Adipocyte (in vitro differentiated cells): ENCODE measurements at regions not wholly inside any gene's neighbourhood (a gene's known extent, or its start where the extent isn't known, plus 50 kb on each side); places are given as distances from the start of the nearest gene placed in this dataset.

Source experiments
- DNase-seq: peaks from one replicate; pipeline ENCODE4 v3.0.0-alpha.2; 2015; ENCODE audit warnings: low read depth
- H3K27me3 ChIP-seq: replicated peaks from 2 replicates; pipeline ENCODE4 v1.7.0; 2013; ENCODE audit warnings: mild to moderate bottlenecking, low read length, moderate library complexity; ENCODE audit not compliant: control insufficient read depth, insufficient read depth
- H3K36me3 ChIP-seq: 2 replicates; pipeline ENCODE4 v1.7.0; 2013; ENCODE audit warnings: low read length, mild to moderate bottlenecking, moderate library complexity; ENCODE audit not compliant: control insufficient read depth, insufficient read depth, severe bottlenecking
- H3K4me1 ChIP-seq: 2 replicates; pipeline ENCODE4 v1.7.0; 2013; ENCODE audit warnings: mild to moderate bottlenecking, low read length, moderate library complexity; ENCODE audit not compliant: control insufficient read depth, insufficient read depth
- H3K4me3 ChIP-seq: 2 replicates; pipeline ENCODE4 v1.7.0; 2013; ENCODE audit warnings: mild to moderate bottlenecking, low read length, moderate library complexity
- H3K9ac ChIP-seq: 2 replicates; pipeline ENCODE4 v1.7.0; 2013; ENCODE audit warnings: mild to moderate bottlenecking, low read length, moderate library complexity
- H3K9me3 ChIP-seq: 2 replicates; pipeline ENCODE4 v1.7.0; 2013; ENCODE audit warnings: mild to moderate bottlenecking, low read length, moderate library complexity; ENCODE audit not compliant: control insufficient read depth

DNA sequence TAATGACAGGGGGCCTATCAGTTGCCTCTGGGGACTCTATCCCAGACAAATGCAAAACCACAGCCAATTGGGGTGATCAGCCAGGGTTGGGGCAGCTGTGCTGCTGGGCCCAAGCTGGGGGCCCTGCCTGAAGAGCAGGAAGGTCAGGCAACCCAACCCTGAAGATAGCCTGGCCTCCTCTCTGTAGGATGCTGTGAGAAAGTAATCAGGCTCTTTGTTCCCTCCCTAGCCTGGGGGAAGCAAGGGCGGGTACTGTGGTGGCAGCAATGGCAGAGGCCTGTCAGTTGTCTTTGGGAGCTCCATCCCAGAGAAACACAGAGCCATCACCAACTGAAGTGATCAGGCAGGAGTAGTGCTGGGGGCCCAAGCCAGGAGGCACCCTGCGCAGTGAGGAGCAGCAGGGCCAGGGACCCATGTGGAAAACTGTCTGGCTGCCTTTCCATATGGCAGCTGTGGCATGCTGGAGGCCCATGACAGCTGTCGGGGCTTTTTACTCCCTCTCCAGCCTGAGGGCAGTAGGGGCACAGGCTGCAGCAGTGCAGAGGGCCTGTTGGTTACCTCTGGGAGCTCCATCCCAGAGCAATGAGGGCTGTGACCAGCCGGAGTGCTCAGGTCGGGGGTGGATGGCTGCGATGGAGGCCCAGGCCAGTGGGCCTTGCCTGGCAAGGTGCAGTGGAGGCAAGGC is 73.6 kb upstream of the ATP12A start:
- DNase-seq = no peak
- H3K36me3 ChIP-seq = no peaks in the 10 kb centered on the region
- no peak overlapping the region for H3K9ac ChIP-seq
- H3K27me3 ChIP-seq = peaks cover 4% of the 10 kb centered on the region
- H3K4me3 ChIP-seq = no peak overlapping the region
- peaks cover 6% of the 10 kb centered on the region for H3K9me3 ChIP-seq
- H3K4me1 ChIP-seq = no peaks in the 10 kb centered on the region

DNA sequence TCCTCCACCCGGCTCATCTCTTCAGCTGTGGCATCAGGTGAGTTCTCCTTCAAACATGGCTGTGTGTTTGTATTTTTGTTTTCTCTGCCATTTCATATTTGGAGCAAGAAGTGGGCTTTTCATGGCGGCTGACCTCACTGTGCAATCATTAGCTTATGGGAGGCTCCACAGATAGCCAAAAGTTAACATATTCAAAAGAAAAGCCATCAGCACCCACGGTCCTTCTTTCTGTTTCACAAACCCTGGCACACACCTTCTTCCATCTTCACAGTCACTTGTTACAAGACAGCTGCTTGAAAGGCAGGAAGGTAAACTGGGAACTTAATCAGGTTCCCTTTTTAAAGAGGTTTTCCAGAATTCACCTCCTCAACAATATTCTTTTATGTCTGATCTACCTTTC is 69.3 kb upstream of the ATP12A start:
- no peak for DNase-seq
- Histone ChIP-seq H3K9ac (no peak overlapping the region), H3K4me3 (no peak overlapping the region), H3K4me1 (no peaks in the 10 kb centered on the region), H3K27me3 (peaks cover 26% of the 10 kb centered on the region), H3K36me3 (no peaks in the 10 kb centered on the region), H3K9me3 (no peaks in the 10 kb centered on the region)

DNA sequence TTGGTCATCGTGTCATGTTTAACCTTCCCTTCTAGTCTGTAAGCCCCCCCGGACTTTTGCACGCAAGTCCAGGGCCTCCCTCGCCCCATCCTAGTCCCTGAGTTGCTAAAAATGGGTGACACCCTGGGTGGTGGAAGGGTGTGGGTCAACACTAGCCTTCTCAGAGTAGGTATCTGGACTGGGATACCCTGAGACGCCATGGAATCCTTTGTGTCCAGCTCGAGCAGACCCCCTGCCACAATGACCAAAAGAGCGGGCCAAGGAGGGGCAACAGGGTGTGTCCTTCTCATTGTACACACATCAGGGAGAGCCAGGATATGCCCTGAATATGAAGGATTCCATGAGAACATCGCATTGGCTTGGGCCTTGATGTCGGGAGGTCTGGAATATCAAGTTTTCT is 67.5 kb upstream of the ATP12A start:
- Histone ChIP-seq H3K9me3 (no peaks in the 10 kb centered on the region), H3K4me1 (no peaks in the 10 kb centered on the region), H3K9ac (no peak overlapping the region), H3K36me3 (no peaks in the 10 kb centered on the region), H3K27me3 (peaks cover 26% of the 10 kb centered on the region), H3K4me3 (no peak overlapping the region)
- no peak for DNase-seq

DNA sequence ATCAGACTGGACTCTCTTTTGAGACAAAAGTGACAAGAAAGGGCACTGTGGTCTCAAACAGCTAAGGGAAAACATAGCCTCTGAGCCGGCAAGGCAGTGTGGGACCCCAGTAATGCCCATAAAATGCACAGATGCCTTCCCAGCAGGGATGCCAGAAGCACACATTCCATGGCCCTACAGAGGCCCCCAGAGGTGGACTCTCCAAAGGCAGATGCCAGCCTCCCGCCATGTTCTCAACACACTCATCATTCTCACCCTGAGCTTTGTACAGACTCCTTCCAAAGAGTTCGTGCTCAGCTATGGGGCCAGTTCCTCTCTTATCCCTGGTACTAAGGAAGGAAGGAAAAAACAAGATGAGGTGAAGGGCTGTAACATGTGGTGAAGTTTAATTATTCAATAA is 67.1 kb upstream of the ATP12A start:
- no peak for DNase-seq
- H3K9ac ChIP-seq = no peak overlapping the region
- H3K27me3 ChIP-seq = peaks cover 26% of the 10 kb centered on the region
- H3K36me3 ChIP-seq = no peaks in the 10 kb centered on the region
- H3K4me3 ChIP-seq = no peak overlapping the region
- H3K9me3 ChIP-seq = no peaks in the 10 kb centered on the region
- no peaks in the 10 kb centered on the region for H3K4me1 ChIP-seq

DNA sequence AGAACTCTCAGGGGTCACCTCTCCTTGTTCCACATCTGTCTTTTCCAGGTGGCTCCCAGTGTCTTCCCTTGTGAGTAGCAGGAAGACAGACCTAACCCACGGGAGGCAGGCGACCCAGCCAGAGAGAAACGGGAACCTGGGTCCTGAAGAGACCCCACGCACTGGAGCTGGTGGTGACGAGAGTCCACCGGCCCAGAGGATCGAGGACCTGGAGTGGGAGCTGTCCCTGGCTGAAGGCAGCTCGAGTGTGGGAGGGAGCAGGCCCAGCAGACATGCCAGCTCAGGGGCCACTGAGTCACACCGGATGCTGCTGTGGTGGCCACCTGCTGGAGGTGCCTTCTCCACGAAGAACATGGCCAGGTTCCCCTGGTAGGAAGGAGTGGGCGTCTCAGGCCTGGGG is 66.5 kb upstream of the ATP12A start:
- Histone ChIP-seq H3K9ac (no peak overlapping the region), H3K36me3 (no peaks in the 10 kb centered on the region), H3K9me3 (no peaks in the 10 kb centered on the region), H3K4me3 (no peak overlapping the region), H3K27me3 (peaks cover 26% of the 10 kb centered on the region), H3K4me1 (no peaks in the 10 kb centered on the region)
- DNase-seq = no peak

DNA sequence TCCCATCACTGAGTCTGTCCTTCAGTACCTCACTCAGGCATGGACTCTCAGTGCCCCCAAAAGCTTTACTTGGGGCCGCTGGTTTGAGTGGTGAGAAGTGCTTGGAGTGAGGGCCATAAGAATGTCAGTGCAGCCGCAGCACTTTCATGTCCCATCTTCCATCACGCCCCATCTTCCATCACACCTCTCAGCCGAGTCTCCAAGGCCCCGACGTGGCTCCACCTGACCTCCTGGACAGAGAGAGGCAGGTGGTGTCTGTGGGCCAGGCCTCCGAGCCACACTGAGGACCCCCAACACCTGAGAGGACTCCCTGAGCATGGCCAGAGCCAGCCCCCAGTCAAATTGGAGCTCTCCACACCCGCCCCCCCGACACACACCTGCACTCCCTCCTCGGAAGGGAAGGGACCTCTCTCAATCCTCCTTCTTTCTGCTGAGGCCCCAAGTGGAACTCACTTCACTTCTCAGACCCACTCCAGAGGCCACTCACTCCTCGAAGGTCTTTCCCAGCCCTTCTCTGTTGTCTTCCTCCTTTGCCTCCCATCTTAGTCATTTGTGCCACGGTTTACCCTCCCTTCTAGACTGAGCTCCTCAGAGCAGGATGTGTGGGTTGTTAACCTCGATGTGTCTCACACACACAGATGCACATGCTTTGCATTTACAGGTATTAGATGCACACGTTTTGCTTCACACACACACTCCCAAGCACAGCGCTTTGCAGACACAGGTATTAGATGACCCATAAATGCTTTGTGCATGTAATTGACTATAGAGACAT is 65.7 kb upstream of the ATP12A start:
- DNase-seq = no peak
- no peak overlapping the region for H3K4me3 ChIP-seq
- peaks cover 26% of the 10 kb centered on the region for H3K27me3 ChIP-seq
- H3K9ac ChIP-seq = no peak overlapping the region
- H3K4me1 ChIP-seq = no peaks in the 10 kb centered on the region
- no peaks in the 10 kb centered on the region for H3K36me3 ChIP-seq
- no peaks in the 10 kb centered on the region for H3K9me3 ChIP-seq

DNA sequence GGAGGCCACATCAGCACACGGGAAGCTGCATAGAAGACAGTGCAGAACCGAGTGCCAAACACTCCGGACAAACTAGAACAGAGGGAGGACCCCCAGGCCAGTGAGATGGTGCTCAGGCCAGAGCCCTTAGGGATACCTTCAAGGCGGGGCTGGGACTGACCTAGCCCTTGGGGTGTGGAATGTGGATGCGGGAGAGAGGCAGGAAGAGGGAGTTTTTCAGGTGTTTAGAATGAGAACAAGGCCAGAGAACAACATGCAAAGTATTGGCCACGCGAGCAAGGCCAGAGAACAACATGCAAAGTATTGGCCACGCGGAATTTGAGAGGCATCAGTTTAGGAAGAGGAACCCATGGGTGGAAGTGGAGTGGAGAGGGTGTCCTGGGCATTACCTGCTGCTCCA is 65.1 kb upstream of the ATP12A start:
- Histone ChIP-seq H3K9ac (no peak overlapping the region), H3K27me3 (peaks cover 26% of the 10 kb centered on the region), H3K9me3 (no peaks in the 10 kb centered on the region), H3K4me1 (no peaks in the 10 kb centered on the region), H3K4me3 (no peak overlapping the region), H3K36me3 (no peaks in the 10 kb centered on the region)
- no peak for DNase-seq

DNA sequence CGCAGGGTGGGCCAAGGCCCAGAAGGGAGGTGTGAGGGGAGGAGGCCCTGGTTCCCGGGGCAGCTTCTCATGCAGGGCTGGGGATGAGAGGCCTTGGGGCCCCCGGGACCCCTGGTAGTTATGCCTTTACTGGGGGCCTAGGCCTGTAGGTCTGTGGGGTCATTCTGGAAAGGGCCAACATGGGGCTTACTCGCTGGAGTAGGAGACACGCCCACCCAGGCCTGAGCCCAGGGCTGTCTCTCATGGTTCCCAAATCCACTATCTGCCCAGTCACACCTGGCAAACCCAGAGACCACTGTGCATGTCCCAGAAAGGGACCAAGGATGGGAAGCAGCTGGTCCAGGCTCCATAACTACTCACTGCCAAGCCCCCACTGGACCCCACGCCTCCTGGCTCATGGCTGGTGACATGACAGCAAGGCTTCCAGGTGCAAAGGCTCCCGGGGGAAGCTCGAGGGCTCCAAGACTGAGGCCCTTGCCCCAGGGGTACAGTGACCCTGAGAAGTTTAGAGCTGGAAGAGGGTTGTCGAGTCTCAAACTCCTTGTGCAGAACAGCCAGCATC is 64.2 kb upstream of the ATP12A start:
- Histone ChIP-seq H3K9ac (no peak overlapping the region), H3K4me3 (no peak overlapping the region), H3K36me3 (no peaks in the 10 kb centered on the region), H3K9me3 (no peaks in the 10 kb centered on the region), H3K4me1 (peaks cover 4% of the 10 kb centered on the region), H3K27me3 (peaks cover 23% of the 10 kb centered on the region)
- no peak for DNase-seq

DNA sequence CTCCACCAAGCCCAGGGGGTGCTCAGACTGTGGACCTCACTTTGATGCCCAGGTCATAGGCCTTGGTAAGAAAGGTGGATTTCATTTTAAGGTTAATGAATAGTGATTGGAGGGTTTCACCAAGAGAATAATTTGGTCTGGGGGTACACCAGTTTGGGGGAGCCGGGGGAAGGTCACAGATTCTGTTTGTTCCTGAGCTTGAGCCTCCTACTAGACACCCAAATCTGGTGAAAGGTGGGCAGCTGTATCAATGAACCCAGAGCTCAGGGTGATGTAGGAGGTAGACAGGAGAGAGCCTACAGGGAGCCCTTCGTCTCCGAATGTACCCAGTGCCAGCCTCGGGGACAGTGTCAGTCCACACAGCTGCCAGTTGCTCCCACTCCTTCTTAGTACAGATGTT is 63.7 kb upstream of the ATP12A start:
- H3K4me3 ChIP-seq = no peak overlapping the region
- DNase-seq = no peak
- no peaks in the 10 kb centered on the region for H3K36me3 ChIP-seq
- no peaks in the 10 kb centered on the region for H3K9me3 ChIP-seq
- no peak overlapping the region for H3K9ac ChIP-seq
- H3K27me3 ChIP-seq = peaks cover 21% of the 10 kb centered on the region
- peaks cover 8% of the 10 kb centered on the region for H3K4me1 ChIP-seq

DNA sequence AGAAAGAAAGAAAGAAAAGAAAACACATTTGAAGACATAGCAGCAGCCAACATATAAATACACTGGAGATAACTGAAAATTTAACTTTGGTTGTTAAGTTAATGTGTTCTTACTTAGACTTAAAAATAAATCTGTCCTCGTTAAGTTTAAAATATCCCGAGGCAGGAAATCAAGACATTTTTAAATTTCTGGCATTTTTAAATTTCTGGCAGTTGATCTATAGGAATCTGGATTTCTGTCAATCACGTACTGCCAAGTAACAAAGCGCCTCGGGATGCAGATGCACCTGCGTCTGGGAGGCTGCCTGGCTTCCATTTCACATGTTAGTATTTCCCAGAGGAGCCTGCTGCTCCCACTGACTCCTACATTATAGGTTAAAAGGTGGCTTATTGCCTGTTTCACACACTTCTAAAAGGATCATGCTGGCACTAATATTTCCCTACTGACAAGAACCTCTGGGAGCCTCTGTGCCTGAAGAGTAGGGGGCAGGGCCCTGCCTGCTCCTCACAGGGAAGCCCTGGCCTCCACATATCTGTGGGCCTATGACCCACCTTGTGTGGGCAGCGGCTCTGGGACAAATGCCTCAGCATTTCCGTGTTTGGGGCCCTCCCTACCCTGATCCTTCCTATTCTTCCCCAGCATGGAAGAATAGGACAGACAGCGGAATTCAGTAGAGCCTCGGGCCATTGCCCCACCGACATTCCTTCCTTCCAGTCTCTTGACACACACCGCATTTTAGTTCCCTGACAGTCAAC is 62.8 kb upstream of the ATP12A start:
- Histone ChIP-seq H3K9ac (no peak overlapping the region), H3K4me3 (no peak overlapping the region), H3K4me1 (peaks cover 8% of the 10 kb centered on the region), H3K9me3 (no peaks in the 10 kb centered on the region), H3K27me3 (peaks cover 15% of the 10 kb centered on the region), H3K36me3 (no peaks in the 10 kb centered on the region)
- DNase-seq = no peak
